PC-3 (cell line): ENCODE measurements at regions not wholly inside any gene's neighbourhood (a gene's known extent, or its start where the extent isn't known, plus 50 kb on each side); places are given as distances from the start of the nearest gene placed in this dataset.

Experiments used
- ATAC-seq: fragments of 200-7000 bp; cut with Tn5 transposase; 2 replicates; pipeline ENCODE4 v1.9.1; 2020; ENCODE audit warnings: mild to moderate bottlenecking, moderate library complexity
- BruUV-seq: library from RNA; stranded (reverse); fragments of 400-500 nt; replicated peaks from 2 replicates; lab custom pipeline; 2021; lab: Mats Ljungman, UMichigan
- CTCF ChIA-PET: fragments of 300-600 bp; sonication (Branson Sonifier 250); formaldehyde crosslinking; loops from one replicate; lab custom pipeline; 2022; ENCODE audit warnings: antibody characterized with exemption; lab: Charles Lee
- POLR2A ChIA-PET: fragments of 300-600 bp; sonication (Branson Sonifier 250); formaldehyde crosslinking; loops from one replicate; lab custom pipeline; 2022; ENCODE audit warnings: antibody characterized with exemption; ENCODE audit not compliant: unreplicated experiment; lab: Charles Lee
- DNase-seq: peaks from one replicate; pipeline ENCODE4 v3.0.0-alpha.2; 2015
- H2AFZ ChIP-seq: fragments of 300-600 bp; sonication (generic); 2 replicates; pipeline ENCODE4 v1.6.0; 2016; ENCODE audit warnings: antibody characterized with exemption, low read length
- H3F3A ChIP-seq: fragments of 300-600 bp; sonication (generic); one replicate; pipeline ENCODE4 v1.6.0; 2017; ENCODE audit warnings: antibody characterized with exemption, low read length, control low read depth, mild to moderate bottlenecking; ENCODE audit not compliant: unreplicated experiment
- H3K27ac ChIP-seq: fragments of 300-600 bp; sonication (generic); 2 replicates; pipeline ENCODE4 v1.5.1; 2016; ENCODE audit warnings: mild to moderate bottlenecking, low read length
- H3K27me3 ChIP-seq: fragments of 300-600 bp; sonication (generic); 2 replicates; pipeline ENCODE4 v1.6.1; 2016; ENCODE audit warnings: low read length, mixed read lengths
- H3K36me3 ChIP-seq: fragments of 300-600 bp; sonication (generic); 2 replicates; pipeline ENCODE4 v1.6.1; 2016; ENCODE audit warnings: low read depth, mixed run types, low read length, mixed read lengths
- H3K4me1 ChIP-seq: fragments of 300-600 bp; sonication (generic); 2 replicates; pipeline ENCODE4 v1.5.1; 2016; ENCODE audit warnings: low read length; ENCODE audit not compliant: insufficient read depth
- H3K4me2 ChIP-seq: fragments of 300-600 bp; sonication (generic); 2 replicates; pipeline ENCODE4 v1.6.0; 2016; ENCODE audit warnings: low read length
- H3K4me3 ChIP-seq: fragments of 300-600 bp; sonication (generic); 2 replicates; pipeline ENCODE4 v1.5.1; 2016; ENCODE audit warnings: mild to moderate bottlenecking, low read length, mixed read lengths
- H3K79me2 ChIP-seq: fragments of 300-600 bp; sonication (generic); 2 replicates; pipeline ENCODE4 v1.6.1; 2017; ENCODE audit warnings: low read length, mixed read lengths
- H3K9ac ChIP-seq: fragments of 300-600 bp; sonication (generic); 2 replicates; pipeline ENCODE4 v1.6.0; 2016; ENCODE audit warnings: mild to moderate bottlenecking, low read length
- H3K9me2 ChIP-seq: fragments of 300-600 bp; sonication (generic); replicated peaks from 2 replicates; pipeline ENCODE4 v1.6.1; 2016; ENCODE audit warnings: mixed run types, low read length, mixed read lengths
- H3K9me3 ChIP-seq: fragments of 300-600 bp; sonication (generic); 2 replicates; pipeline ENCODE4 v1.6.1; 2016; ENCODE audit warnings: low read length, mixed read lengths
- H4K20me1 ChIP-seq: fragments of 300-600 bp; sonication (generic); 2 replicates; pipeline ENCODE4 v1.6.1; 2016; ENCODE audit warnings: low read length, mixed read lengths
- CTCF ChIP-seq: fragments of 300-600 bp; sonication (generic); conservative IDR thresholded peaks from 2 replicates; pipeline ENCODE4 v1.5.1; 2017; ENCODE audit warnings: antibody characterized with exemption, low read depth, mild to moderate bottlenecking, low read length
- EZH2 ChIP-seq: fragments of 300-600 bp; sonication (generic); IDR thresholded peaks from one replicate; pipeline ENCODE4 v1.6.1; 2017; ENCODE audit warnings: antibody characterized with exemption, mild to moderate bottlenecking, low read length; ENCODE audit not compliant: unreplicated experiment
- EZH2phosphoT487 ChIP-seq: fragments of 300-600 bp; sonication (generic); IDR thresholded peaks from 2 replicates; pipeline ENCODE4 v1.6.1; 2018; ENCODE audit warnings: mild to moderate bottlenecking, antibody characterized with exemption, low read length, borderline replicate concordance
- intact Hi-C: fragments of 100-400 bp; cut with micrococcal nuclease; formaldehyde crosslinking; loops from 2 replicates; pipeline ENCODE4 v1.9.0; 2023

GRCh38 chr7:47685712-47686376 lies 103.9 kb upstream of the TNS3 start:
- H3F3A ChIP-seq: no peaks in the 10 kb centered on the region
- peaks cover 3% of the 10 kb centered on the region; the same call in 1 of the 2 replicates for H3K4me1 ChIP-seq
- H3K9ac ChIP-seq: no peak overlapping the region
- no peak overlapping the region for H3K4me3 ChIP-seq
- ChIA-PET CTCF (no interaction called here), POLR2A (no interaction called here)
- no peaks in the 10 kb centered on the region for H3K9me3 ChIP-seq
- H3K4me2 ChIP-seq: no peak overlapping the region
- no peaks in the 10 kb centered on the region for H4K20me1 ChIP-seq
- no peak for DNase-seq
- H3K9me2 ChIP-seq: no peaks in the 10 kb centered on the region
- no peaks in the 10 kb centered on the region for H3K79me2 ChIP-seq
- no peak overlapping the region for H3K27ac ChIP-seq
- no peak overlapping the region for H2AFZ ChIP-seq
- intact Hi-C loops: loop anchor here (10.0 kb wide), 1 partner anchor 59 kb away; no protein-coding TSS in a partner anchor
- no peak for ATAC-seq
- TF ChIP-seq EZH2phosphoT487 (no peak), EZH2 (no peak), CTCF (no peak)
- no peaks in the 10 kb centered on the region for H3K27me3 ChIP-seq
- H3K36me3 ChIP-seq: no peaks in the 10 kb centered on the region
- no TSS peak for BruUV-seq

- H3K27me3 ChIP-seq: no peaks in the 10 kb centered on the region
- H3F3A ChIP-seq: no peaks in the 10 kb centered on the region
- H3K9ac ChIP-seq: no peak overlapping the region
- ChIA-PET POLR2A (no interaction called here), CTCF (no interaction called here)
- no peak overlapping the region for H3K4me3 ChIP-seq
- no TSS peak for BruUV-seq
- H3K36me3 ChIP-seq: no peaks in the 10 kb centered on the region
- H3K4me2 ChIP-seq: no peak overlapping the region
- intact Hi-C loops: loop anchor here (10.0 kb wide), 1 partner anchor 60 kb away; no protein-coding TSS in a partner anchor
- no peaks in the 10 kb centered on the region for H3K79me2 ChIP-seq
- no peak overlapping the region for H3K27ac ChIP-seq
- no peaks in the 10 kb centered on the region for H4K20me1 ChIP-seq
- no peak overlapping the region for H2AFZ ChIP-seq
- no peaks in the 10 kb centered on the region for H3K9me2 ChIP-seq
- H3K4me1 ChIP-seq: peaks cover 3% of the 10 kb centered on the region; the same call in 1 of the 2 replicates
- TF ChIP-seq EZH2phosphoT487: no peak
- TF ChIP-seq CTCF: no peak
- TF ChIP-seq EZH2: no peak
- DNase-seq: no peak
- H3K9me3 ChIP-seq: no peaks in the 10 kb centered on the region
- ATAC-seq: no peak
Observed at GRCh38 chr7:47685151-47685550, 103.2 kb upstream of the TNS3 start.

- H3K4me2 ChIP-seq: no peak overlapping the region
- no peaks in the 10 kb centered on the region for H3K79me2 ChIP-seq
- peaks cover 3% of the 10 kb centered on the region; the same call in 1 of the 2 replicates for H3K4me1 ChIP-seq
- no peak overlapping the region for H3K27ac ChIP-seq
- no peaks in the 10 kb centered on the region for H3K9me2 ChIP-seq
- no peaks in the 10 kb centered on the region for H3F3A ChIP-seq
- H4K20me1 ChIP-seq: no peaks in the 10 kb centered on the region
- H3K4me3 ChIP-seq: no peak overlapping the region
- H3K27me3 ChIP-seq: no peaks in the 10 kb centered on the region
- TF ChIP-seq EZH2 (no peak), CTCF (no peak), EZH2phosphoT487 (no peak)
- ATAC-seq: no peak; the same call in 1 of the 2 replicates
- no peaks in the 10 kb centered on the region for H3K36me3 ChIP-seq
- intact Hi-C loops: loop anchor here (10.0 kb wide), 1 partner anchor 60 kb away; no protein-coding TSS in a partner anchor
- no peak overlapping the region for H2AFZ ChIP-seq
- H3K9ac ChIP-seq: no peak overlapping the region
- CTCF ChIA-PET: no interaction called here
- no peaks in the 10 kb centered on the region for H3K9me3 ChIP-seq
- BruUV-seq: no TSS peak
- POLR2A ChIA-PET: no interaction called here
- no peak for DNase-seq
Observed at GRCh38 chr7:47684728-47685127, 102.8 kb upstream of the TNS3 start.
